NB4 (cell line): ENCODE measurements at regions not wholly inside any gene's neighbourhood (a gene's known extent, or its start where the extent isn't known, plus 50 kb on each side); places are given as distances from the start of the nearest gene placed in this dataset.

Experiments used
- DNase-seq: peaks from one replicate; pipeline ENCODE4 v3.0.0; 2010; ENCODE audit warnings: low read depth
- H3K4me3 ChIP-seq: one replicate; pipeline ENCODE4 v1.5.1; 2011; ENCODE audit warnings: mild to moderate bottlenecking, low read depth, low read length, moderate library complexity
- MYC ChIP-seq: IDR thresholded peaks from 2 replicates; pipeline ENCODE4 v1.6.1; 2011; ENCODE audit warnings: low read depth, low read length
- POLR2A ChIP-seq: IDR thresholded peaks from 2 replicates; pipeline ENCODE4 v1.6.1; 2011; ENCODE audit warnings: mild to moderate bottlenecking; ENCODE audit not compliant: insufficient read length; ENCODE audit errors: extremely low read depth
- TF ChIP-seq, protein P1 (sequence below): IDR thresholded peaks from one replicate; pipeline ENCODE4 v1.5.1; 2012; ENCODE audit warnings: low read depth, low read length
- TF ChIP-seq, protein P2 (sequence below): IDR thresholded peaks from 2 replicates; pipeline ENCODE4 v1.6.1; 2011; ENCODE audit warnings: low read depth, low read length

DNA sequence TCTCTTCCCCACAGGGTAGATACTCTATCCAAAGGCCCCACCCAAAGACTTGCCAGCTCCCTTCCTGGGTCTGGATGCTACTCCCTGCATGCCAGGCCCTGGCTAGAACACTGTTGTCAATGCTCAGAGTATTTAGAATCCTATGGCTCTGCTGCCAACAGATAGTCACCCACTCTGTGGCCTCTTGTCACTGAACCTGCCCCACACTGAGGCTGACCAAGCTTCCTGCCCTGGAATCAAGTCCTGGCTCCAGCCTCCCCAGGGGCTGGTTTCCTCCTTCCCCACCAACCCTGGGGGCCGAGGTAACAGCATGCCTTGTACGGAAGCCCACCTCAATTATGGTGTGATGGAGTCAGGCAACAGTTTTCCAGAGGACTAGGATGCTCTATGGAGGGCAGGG lies 63.3 kb downstream of the EFNB1 start:
- no peak for DNase-seq
- TF ChIP-seq, protein P1, sequence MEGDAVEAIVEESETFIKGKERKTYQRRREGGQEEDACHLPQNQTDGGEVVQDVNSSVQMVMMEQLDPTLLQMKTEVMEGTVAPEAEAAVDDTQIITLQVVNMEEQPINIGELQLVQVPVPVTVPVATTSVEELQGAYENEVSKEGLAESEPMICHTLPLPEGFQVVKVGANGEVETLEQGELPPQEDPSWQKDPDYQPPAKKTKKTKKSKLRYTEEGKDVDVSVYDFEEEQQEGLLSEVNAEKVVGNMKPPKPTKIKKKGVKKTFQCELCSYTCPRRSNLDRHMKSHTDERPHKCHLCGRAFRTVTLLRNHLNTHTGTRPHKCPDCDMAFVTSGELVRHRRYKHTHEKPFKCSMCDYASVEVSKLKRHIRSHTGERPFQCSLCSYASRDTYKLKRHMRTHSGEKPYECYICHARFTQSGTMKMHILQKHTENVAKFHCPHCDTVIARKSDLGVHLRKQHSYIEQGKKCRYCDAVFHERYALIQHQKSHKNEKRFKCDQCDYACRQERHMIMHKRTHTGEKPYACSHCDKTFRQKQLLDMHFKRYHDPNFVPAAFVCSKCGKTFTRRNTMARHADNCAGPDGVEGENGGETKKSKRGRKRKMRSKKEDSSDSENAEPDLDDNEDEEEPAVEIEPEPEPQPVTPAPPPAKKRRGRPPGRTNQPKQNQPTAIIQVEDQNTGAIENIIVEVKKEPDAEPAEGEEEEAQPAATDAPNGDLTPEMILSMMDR: no peak
- TF ChIP-seq MYC (no peak), POLR2A (no peak)
- TF ChIP-seq, protein P2, sequence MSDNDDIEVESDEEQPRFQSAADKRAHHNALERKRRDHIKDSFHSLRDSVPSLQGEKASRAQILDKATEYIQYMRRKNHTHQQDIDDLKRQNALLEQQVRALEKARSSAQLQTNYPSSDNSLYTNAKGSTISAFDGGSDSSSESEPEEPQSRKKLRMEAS: no peak
- no peak overlapping the region for H3K4me3 ChIP-seq
